WTC11 (cell line): ENCODE measurements at regions not wholly inside any gene's neighbourhood (a gene's known extent, or its start where the extent isn't known, plus 50 kb on each side); places are given as distances from the start of the nearest gene placed in this dataset.

Experiments
- ATAC-seq: fragments of 200-7000 bp; cut with Tn5 transposase; 2 replicates; pipeline ENCODE4 v1.10.0; 2021; ENCODE audit warnings: mild to moderate bottlenecking, moderate library complexity
- CTCF ChIA-PET: fragments of 300-600 bp; sonication (Branson Sonifier 250); formaldehyde crosslinking; loops from one replicate; lab custom pipeline; 2021; ENCODE audit warnings: antibody characterized with exemption; lab: Charles Lee
- POLR2A ChIA-PET: fragments of 350-600 bp; sonication (Branson Sonifier 250); formaldehyde crosslinking; loops from one replicate; lab custom pipeline; 2021; ENCODE audit warnings: antibody characterized with exemption; lab: Charles Lee
- DNase-seq: peaks from one replicate; pipeline ENCODE4 v3.0.0; 2021; ENCODE audit warnings: low spot score
- H3K27ac Mint-ChIP-seq: 2 replicates; pipeline ENCODE4 v1.8.0; 2021; ENCODE audit warnings: mixed read lengths
- H3K27me3 Mint-ChIP-seq: 2 replicates; pipeline ENCODE4 v1.8.0; 2021; ENCODE audit warnings: low read depth, mild to moderate bottlenecking, moderate library complexity, mixed read lengths
- H3K36me3 Mint-ChIP-seq: 2 replicates; pipeline ENCODE4 v1.8.0; 2021; ENCODE audit warnings: mixed read lengths
- H3K4me1 Mint-ChIP-seq: 2 replicates; pipeline ENCODE4 v1.8.0; 2022; ENCODE audit warnings: mixed read lengths
- H3K4me3 Mint-ChIP-seq: 2 replicates; pipeline ENCODE4 v1.8.0; 2021; ENCODE audit warnings: mild to moderate bottlenecking, moderate library complexity, mixed read lengths
- H3K9me3 Mint-ChIP-seq: 2 replicates; pipeline ENCODE4 v1.8.0; 2021; ENCODE audit warnings: mixed read lengths
- ATF1 ChIP-seq: sonication (generic); formaldehyde crosslinking; IDR thresholded peaks from 2 replicates; pipeline ENCODE4 v1.8.1; 2023; ENCODE audit warnings: mild to moderate bottlenecking, moderate library complexity, missing genetic modification reagents
- CBFB ChIP-seq: sonication (generic); formaldehyde crosslinking; IDR thresholded peaks from 2 replicates; pipeline ENCODE4 v1.8.1; 2022; ENCODE audit warnings: mild to moderate bottlenecking, low read depth, missing genetic modification reagents
- EMX1 ChIP-seq: fragments of 250-450 bp; sonication (Bioruptor Pico); IDR thresholded peaks from 2 replicates; pipeline ENCODE4 v1.8.0; 2021; ENCODE audit warnings: mild to moderate bottlenecking
- JAZF1 ChIP-seq: fragments of 250-450 bp; sonication (Bioruptor Pico); IDR thresholded peaks from 2 replicates; pipeline ENCODE4 v1.9.0; 2021; ENCODE audit warnings: moderate library complexity, mild to moderate bottlenecking, inconsistent platforms
- JUN ChIP-seq: sonication (generic); formaldehyde crosslinking; IDR thresholded peaks from 2 replicates; pipeline ENCODE4 v1.8.0; 2023; ENCODE audit warnings: mild to moderate bottlenecking, missing genetic modification reagents
- MXD4 ChIP-seq: fragments of 250-450 bp; sonication (Bioruptor Pico); IDR thresholded peaks from 2 replicates; pipeline ENCODE4 v1.8.0; 2021; ENCODE audit warnings: mild to moderate bottlenecking, moderate library complexity, borderline replicate concordance
- NFYB ChIP-seq: sonication (generic); formaldehyde crosslinking; conservative IDR thresholded peaks from 2 replicates; pipeline ENCODE4 v1.8.0; 2022; ENCODE audit warnings: low read depth, missing genetic modification reagents
- RELA ChIP-seq: sonication (generic); formaldehyde crosslinking; IDR thresholded peaks from 2 replicates; pipeline ENCODE4 v1.8.1; 2022; ENCODE audit warnings: missing genetic modification reagents, mild to moderate bottlenecking, borderline replicate concordance
- TCF7 ChIP-seq: sonication (generic); formaldehyde crosslinking; IDR thresholded peaks from 2 replicates; pipeline ENCODE4 v1.8.0; 2022; ENCODE audit warnings: mild to moderate bottlenecking, low read depth, missing genetic modification reagents, moderate library complexity
- TEAD1 ChIP-seq: sonication (generic); formaldehyde crosslinking; IDR thresholded peaks from 2 replicates; pipeline ENCODE4 v1.8.0; 2022; ENCODE audit warnings: mild to moderate bottlenecking, missing genetic modification reagents
- ZBTB43 ChIP-seq: sonication (generic); formaldehyde crosslinking; IDR thresholded peaks from 2 replicates; pipeline ENCODE4 v1.8.1; 2023; ENCODE audit warnings: mild to moderate bottlenecking, missing genetic modification reagents
- ZNF263 ChIP-seq: sonication (generic); formaldehyde crosslinking; IDR thresholded peaks from 2 replicates; pipeline ENCODE4 v1.8.1; 2022; ENCODE audit warnings: low read depth, mild to moderate bottlenecking, moderate library complexity, missing genetic modification reagents
- ZNF281 ChIP-seq: sonication (generic); formaldehyde crosslinking; IDR thresholded peaks from 2 replicates; pipeline ENCODE4 v1.8.0; 2023; ENCODE audit warnings: mild to moderate bottlenecking, missing genetic modification reagents
- ZNF416 ChIP-seq: fragments of 250-450 bp; sonication (Bioruptor Pico); IDR thresholded peaks from 2 replicates; pipeline ENCODE4 v1.9.0; 2021; ENCODE audit warnings: mild to moderate bottlenecking, inconsistent platforms
- TF ChIP-seq, protein P1 (sequence below): fragments of 250-450 bp; sonication (Bioruptor Pico); IDR thresholded peaks from 2 replicates; pipeline ENCODE4 v1.9.0; 2021; ENCODE audit warnings: moderate library complexity, mild to moderate bottlenecking, inconsistent platforms, borderline replicate concordance
- TF ChIP-seq, protein P2 (sequence below): sonication (generic); formaldehyde crosslinking; IDR thresholded peaks from 2 replicates; pipeline ENCODE4 v1.8.1; 2023; ENCODE audit warnings: mild to moderate bottlenecking, moderate library complexity, missing genetic modification reagents
- TF ChIP-seq, protein P3 (sequence below): sonication (generic); formaldehyde crosslinking; IDR thresholded peaks from 2 replicates; pipeline ENCODE4 v1.8.1; 2023; ENCODE audit warnings: mild to moderate bottlenecking, missing genetic modification reagents, moderate library complexity
- TF ChIP-seq, protein P4 (sequence below): fragments of 250-450 bp; sonication (Bioruptor Pico); IDR thresholded peaks from 2 replicates; pipeline ENCODE4 v1.8.0; 2021; ENCODE audit warnings: mild to moderate bottlenecking

GRCh38 chr6:91340896-91341395 lies 754.1 kb upstream of the MAP3K7 start:
- Mint-ChIP-seq H3K27ac (no peak overlapping the region), H3K27me3 (no peaks in the 10 kb centered on the region; the same call in 1 of the 2 replicates), H3K36me3 (no peaks in the 10 kb centered on the region), H3K4me1 (peaks cover 24% of the 10 kb centered on the region), H3K4me3 (peak overlapping the region; percentile 41; the same call in 1 of the 2 replicates), H3K9me3 (no peaks in the 10 kb centered on the region)
- ATAC-seq (peak; percentile 82), DNase-seq (no peak)
- ChIA-PET POLR2A (no interaction called here), CTCF (interaction anchor here (1.1 kb wide), 1 partner anchor 46 kb away, joined by 7 read pairs; no protein-coding TSS in a partner anchor)
- TF ChIP-seq ZNF416 (CRISPR knock-in tag) (no peak), JAZF1 (CRISPR knock-in tag) (no peak), MXD4 (CRISPR knock-in tag) (no peak), TCF7 (CRISPR knock-in tag) (no peak), ATF1 (CRISPR knock-in tag) (no peak), CBFB (CRISPR knock-in tag) (no peak), RELA (CRISPR knock-in tag) (no peak), EMX1 (CRISPR knock-in tag) (no peak), TEAD1 (CRISPR knock-in tag) (no peak), ZNF281 (no peak), ZBTB43 (CRISPR knock-in tag) (no peak), NFYB (CRISPR knock-in tag) (no peak), ZNF263 (no peak), JUN (CRISPR knock-in tag) (no peak)
- TF ChIP-seq, protein P1, sequence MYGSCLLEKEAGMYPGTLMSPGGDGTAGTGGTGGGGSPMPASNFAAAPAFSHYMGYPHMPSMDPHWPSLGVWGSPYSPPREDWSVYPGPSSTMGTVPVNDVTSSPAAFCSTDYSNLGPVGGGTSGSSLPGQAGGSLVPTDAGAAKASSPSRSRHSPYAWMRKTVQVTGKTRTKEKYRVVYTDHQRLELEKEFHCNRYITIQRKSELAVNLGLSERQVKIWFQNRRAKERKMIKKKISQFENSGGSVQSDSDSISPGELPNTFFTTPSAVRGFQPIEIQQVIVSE, result no peak
- TF ChIP-seq, protein P2, sequence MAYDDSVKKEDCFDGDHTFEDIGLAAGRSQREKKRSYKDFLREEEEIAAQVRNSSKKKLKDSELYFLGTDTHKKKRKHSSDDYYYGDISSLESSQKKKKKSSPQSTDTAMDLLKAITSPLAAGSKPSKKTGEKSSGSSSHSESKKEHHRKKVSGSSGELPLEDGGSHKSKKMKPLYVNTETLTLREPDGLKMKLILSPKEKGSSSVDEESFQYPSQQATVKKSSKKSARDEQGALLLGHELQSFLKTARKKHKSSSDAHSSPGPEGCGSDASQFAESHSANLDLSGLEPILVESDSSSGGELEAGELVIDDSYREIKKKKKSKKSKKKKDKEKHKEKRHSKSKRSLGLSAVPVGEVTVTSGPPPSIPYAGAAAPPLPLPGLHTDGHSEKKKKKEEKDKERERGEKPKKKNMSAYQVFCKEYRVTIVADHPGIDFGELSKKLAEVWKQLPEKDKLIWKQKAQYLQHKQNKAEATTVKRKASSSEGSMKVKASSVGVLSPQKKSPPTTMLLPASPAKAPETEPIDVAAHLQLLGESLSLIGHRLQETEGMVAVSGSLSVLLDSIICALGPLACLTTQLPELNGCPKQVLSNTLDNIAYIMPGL (CRISPR knock-in tag), result no peak
- TF ChIP-seq, protein P3, sequence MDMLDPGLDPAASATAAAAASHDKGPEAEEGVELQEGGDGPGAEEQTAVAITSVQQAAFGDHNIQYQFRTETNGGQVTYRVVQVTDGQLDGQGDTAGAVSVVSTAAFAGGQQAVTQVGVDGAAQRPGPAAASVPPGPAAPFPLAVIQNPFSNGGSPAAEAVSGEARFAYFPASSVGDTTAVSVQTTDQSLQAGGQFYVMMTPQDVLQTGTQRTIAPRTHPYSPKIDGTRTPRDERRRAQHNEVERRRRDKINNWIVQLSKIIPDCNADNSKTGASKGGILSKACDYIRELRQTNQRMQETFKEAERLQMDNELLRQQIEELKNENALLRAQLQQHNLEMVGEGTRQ (CRISPR knock-in tag), result no peak
- TF ChIP-seq, protein P4, sequence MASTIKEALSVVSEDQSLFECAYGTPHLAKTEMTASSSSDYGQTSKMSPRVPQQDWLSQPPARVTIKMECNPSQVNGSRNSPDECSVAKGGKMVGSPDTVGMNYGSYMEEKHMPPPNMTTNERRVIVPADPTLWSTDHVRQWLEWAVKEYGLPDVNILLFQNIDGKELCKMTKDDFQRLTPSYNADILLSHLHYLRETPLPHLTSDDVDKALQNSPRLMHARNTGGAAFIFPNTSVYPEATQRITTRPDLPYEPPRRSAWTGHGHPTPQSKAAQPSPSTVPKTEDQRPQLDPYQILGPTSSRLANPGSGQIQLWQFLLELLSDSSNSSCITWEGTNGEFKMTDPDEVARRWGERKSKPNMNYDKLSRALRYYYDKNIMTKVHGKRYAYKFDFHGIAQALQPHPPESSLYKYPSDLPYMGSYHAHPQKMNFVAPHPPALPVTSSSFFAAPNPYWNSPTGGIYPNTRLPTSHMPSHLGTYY (CRISPR knock-in tag), result no peak
